Endothelial cell of hepatic sinusoid (primary cell): ENCODE measurements at regions not wholly inside any gene's neighbourhood (a gene's known extent, or its start where the extent isn't known, plus 50 kb on each side); places are given as distances from the start of the nearest gene placed in this dataset.

ENCODE experiments used
- in situ Hi-C: cut with HindIII; loops from 2 replicates; pipeline ENCODE4 v1.10.0; 2017; ENCODE audit warnings: low sequenced_read_pairs

GRCh38 chr14:100381395-100382105 is 58.4 kb downstream of the SLC25A47 start:
- in situ Hi-C loops: no loop called here

GRCh38 chr14:100382106-100382455 is 58.9 kb downstream of the SLC25A47 start:
- in situ Hi-C loops: no loop called here

- in situ Hi-C loops: no loop called here
Observed at GRCh38 chr14:100383727-100384158, 60.6 kb downstream of the SLC25A47 start.

GRCh38 chr14:100384277-100384676 is 61.1 kb downstream of the SLC25A47 start:
- in situ Hi-C loops: no loop called here

GRCh38 chr14:100384819-100385813 is 62.0 kb downstream of the SLC25A47 start:
- in situ Hi-C loops: loop anchor here (5.0 kb wide), 1 partner anchor 262 kb away; no protein-coding TSS in a partner anchor

- in situ Hi-C loops: loop anchor here (5.0 kb wide), 1 partner anchor 261 kb away; no protein-coding TSS in a partner anchor
Observed at GRCh38 chr14:100386121-100386520, 63.0 kb downstream of the SLC25A47 start.

- in situ Hi-C loops: loop anchor here (5.0 kb wide), 1 partner anchor 260 kb away; no protein-coding TSS in a partner anchor
Observed at GRCh38 chr14:100386846-100387245, 63.7 kb downstream of the SLC25A47 start.

- in situ Hi-C loops: loop anchor here (5.0 kb wide), 1 partner anchor 260 kb away; no protein-coding TSS in a partner anchor
Observed at GRCh38 chr14:100387450-100387849, 64.3 kb downstream of the SLC25A47 start.

GRCh38 chr14:100388103-100389054 is 65.2 kb downstream of the SLC25A47 start:
- in situ Hi-C loops: loop anchor here (5.0 kb wide), 1 partner anchor 259 kb away; no protein-coding TSS in a partner anchor

GRCh38 chr14:100389497-100390104 is 66.5 kb downstream of the SLC25A47 start:
- in situ Hi-C loops: loop anchor here (5.0 kb wide), 1 partner anchor 258 kb away; no protein-coding TSS in a partner anchor

GRCh38 chr14:100391173-100391572 is 68.0 kb downstream of the SLC25A47 start:
- in situ Hi-C loops: no loop called here

GRCh38 chr14:100391724-100392123 is 68.6 kb downstream of the SLC25A47 start:
- in situ Hi-C loops: no loop called here

- in situ Hi-C loops: no loop called here
Observed at GRCh38 chr14:100392356-100392755, 69.2 kb downstream of the SLC25A47 start.

GRCh38 chr14:100393362-100393761 is 70.2 kb downstream of the SLC25A47 start:
- in situ Hi-C loops: no loop called here

- in situ Hi-C loops: no loop called here
Observed at GRCh38 chr14:100393906-100394732, 71.0 kb downstream of the SLC25A47 start.

GRCh38 chr14:100394886-100395672 is 71.9 kb downstream of the SLC25A47 start:
- in situ Hi-C loops: no loop called here

GRCh38 chr14:100396266-100396795 is 73.2 kb downstream of the SLC25A47 start:
- in situ Hi-C loops: no loop called here

GRCh38 chr14:100397005-100397404 is 73.9 kb downstream of the SLC25A47 start:
- in situ Hi-C loops: no loop called here
